Stimulated activated CD4-positive, alpha-beta T cell treated with anti-CD3 and anti-CD28 coated beads, TNF-alpha, amount 100 ng/mL, for 24 hours (primary cell): ENCODE measurements at regions not wholly inside any gene's neighbourhood (a gene's known extent, or its start where the extent isn't known, plus 50 kb on each side); places are given as distances from the start of the nearest gene placed in this dataset.
"Not testable (repeated sequence)": the region's sequence is repeated elsewhere in the genome, so short reads cannot be mapped to it uniquely, and the experiment has no call there.

ENCODE experiments used
- DNase-seq, 3 experiments: peaks; one replicate each; pipeline ENCODE4 v3.0.0-alpha.2; 2020; ENCODE audit warnings: low read depth in 3 of 3

DNA sequence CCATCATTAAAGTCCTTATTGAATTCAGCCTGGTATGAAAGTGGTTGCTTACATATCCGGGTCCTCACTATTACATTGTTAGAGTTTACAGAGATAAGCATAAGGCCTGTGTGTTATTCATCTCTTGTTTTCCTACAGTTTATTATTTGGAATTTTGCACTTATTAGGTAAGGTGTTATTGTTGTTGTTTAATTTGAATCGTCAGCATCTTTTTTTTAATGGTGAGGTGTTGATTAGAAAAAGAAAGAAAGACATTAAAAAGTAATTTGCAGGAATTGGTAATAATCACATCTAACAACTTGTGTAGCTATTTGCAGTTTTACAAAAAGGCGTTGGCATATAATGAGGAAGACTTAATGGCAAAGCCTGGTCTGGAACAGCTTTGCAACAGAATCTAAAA is 158.6 kb downstream of the SAMD5 start:
- DNase-seq, result no peak

DNA sequence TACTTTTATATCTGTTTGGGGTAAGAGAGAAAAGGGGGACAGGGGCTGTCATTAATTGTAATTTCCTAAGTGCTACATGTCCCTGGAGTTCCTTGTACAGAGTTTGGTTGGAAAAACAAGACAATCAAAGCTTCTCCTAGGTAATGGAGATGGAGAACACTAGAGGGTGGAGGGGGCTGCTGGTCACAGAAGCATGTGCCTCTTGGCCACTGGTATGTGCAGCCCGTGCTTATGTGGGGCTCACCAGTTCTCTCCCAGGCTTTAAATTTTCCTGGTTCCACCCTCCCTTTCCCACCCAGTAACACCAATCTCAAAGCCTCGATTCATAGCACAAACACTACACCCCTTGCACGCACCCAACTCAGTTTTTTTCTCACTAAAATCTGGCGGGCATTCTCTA is 165.6 kb downstream of the SAMD5 start:
- no peak for DNase-seq

DNA sequence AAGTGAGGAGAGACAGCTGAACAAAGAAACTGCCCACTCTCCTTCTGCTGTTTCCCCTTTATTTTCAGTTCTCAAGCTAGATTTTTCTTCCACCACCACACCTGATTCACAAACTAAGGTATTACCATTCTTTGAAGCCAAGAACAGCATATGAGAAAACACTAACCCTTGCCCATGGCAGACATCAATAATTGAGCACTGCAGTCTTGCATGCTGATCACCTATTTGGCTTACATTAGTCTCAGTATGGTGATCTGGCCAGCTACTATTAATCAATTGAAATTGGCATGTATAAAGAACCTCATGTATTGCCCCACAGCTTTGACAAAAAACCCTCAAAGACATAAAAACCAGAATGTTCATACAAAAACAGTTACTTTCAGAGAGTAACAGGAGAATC is 166.3 kb downstream of the SAMD5 start:
- no peak for DNase-seq

DNA sequence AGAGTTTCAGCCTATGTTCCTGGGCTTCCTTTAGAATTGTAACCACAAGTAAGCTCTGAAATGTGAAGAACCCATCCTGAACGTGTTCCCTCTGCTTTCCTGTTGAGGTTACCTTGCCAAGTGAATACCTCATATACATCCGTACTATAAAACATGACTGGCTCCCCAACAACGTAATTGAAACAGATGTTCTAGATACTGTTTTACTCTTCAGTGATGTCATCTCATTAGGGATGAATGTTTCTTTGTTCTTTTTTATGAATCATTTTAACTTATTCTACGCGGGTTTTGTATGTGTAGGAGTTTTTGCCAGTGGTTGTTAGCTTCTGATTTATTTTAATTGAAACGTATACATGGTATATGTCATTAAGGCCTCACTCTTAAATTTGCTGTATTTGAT is 166.8 kb downstream of the SAMD5 start:
- no peak for DNase-seq

DNA sequence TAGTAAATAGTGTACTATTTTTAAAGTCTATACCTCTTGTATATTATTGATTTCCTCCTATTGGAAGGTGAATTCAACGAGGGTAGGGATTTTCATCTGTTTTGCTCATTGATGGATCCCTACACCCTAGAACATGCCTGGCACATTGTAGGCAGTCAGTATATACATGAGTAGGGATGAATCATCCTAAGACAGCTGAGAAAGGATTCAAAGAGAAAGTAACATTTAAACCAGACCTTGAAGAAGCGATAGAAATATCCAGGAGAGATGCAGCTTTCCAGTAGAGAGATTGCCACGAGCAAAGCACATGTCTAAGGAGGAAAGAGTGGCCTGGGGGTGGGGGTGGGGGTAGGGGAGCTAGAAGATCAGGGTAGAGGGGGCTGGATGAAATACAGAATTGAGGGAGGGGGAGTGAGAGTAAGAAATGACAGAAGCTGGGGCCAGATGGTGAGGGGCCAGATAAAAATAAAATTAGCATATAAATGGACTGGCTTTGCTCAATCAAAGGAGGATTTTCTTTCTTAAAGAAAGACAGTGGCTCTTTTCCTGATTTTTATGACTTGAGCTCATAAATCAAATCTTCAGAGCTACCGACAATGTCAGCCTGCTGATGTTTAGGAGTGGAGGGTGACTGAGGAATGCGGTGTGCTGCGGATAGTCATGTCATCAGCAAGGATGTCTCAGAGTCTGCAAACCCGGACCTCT is 168.2 kb downstream of the SAMD5 start:
- DNase-seq, result no peak

DNA sequence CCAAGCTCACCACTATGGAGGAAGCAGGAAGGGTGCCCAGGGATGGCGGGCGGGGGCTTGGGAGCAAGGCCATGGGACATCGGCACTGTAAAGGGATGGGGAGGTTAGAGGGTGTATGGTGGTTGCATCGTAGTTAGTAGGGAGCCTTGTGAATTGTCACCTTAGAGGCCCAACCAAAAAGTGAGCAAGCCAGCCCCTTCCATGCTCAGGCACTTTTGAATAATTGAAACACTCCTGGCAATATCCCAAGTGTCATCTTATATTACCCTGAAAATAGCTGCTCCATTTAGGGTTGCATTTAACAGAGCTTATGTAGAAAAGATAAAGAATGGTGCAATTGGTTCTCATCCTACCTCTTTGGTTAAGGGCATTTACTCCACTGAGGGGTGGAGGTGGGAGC is 169.2 kb downstream of the SAMD5 start:
- DNase-seq, result no peak

DNA sequence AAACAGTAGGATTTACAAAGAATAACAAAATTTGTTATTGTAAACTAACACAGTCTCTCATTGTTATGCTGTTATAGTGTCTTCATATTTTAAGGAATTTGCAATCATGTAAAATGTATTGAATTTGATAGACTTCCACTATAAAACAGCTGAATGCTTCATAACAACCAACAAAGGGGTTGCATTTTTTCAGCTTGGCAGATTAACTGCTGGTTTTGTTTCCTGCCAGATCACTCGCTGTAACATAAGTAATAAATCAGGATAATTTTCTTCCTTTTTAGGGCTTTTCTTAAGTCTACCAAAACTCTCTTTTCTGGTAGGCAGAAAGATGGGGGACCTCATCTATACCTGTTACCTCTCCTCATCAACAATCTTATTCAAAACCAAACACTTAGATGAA is 169.8 kb downstream of the SAMD5 start:
- DNase-seq, result no peak

DNA sequence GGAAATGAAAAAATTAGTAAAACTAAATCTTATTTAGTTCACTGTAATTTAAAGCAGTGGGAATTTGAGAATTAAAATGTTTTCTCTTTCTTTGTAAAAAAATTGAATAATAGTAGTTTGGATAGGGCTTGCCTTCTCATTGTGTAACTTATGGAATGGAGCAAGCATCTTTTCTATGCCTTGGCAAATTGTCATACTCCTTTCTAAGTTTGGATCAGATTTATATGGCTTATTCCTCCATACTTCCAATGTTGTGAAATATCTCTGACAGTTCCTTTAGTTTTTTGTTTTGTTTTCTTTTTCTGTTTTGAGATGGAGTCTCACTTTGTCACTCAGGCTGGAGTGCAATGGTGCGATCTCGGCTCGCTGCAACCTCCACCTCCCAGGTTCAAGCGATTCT is 176.4 kb downstream of the SAMD5 start:
- no peak for DNase-seq

DNA sequence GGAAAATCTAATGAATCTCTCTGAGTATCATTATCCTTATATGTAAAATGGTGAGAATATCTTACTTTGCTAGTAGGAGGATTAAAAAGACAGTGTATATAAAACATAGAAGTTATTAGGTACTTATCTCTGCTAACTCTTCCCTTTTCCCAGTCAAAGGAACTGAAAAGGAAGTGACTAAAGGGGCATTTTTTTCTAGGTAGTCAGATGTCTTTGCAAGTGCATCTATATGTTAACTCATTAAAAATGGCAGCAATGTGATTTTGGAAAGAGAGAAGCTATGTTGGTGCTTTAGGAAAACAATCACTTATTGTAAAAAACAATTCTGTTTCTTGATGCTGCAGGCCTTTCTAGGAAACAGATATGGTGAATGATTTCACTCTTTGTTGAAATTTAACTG is 180.9 kb downstream of the SAMD5 start:
- no peak for DNase-seq

DNA sequence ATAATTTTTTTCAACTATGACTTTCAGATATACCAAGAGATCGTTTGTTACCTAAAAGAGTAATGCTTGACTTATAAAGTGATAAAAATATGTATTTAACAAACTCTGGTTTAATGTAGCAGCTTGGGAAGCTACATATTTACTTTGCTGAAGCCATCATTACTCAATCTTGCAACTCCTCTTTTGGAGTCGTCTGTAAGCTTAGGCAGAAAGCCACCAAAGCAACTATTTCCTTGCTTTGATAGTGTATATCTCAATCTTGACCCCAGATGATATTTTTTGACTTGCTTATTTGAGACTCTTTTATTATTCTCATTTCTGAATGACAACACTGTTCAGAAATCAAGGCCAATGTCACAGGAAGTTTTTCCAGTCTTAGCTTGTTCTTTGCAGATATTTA is 183.0 kb downstream of the SAMD5 start:
- DNase-seq, result no peak

DNA sequence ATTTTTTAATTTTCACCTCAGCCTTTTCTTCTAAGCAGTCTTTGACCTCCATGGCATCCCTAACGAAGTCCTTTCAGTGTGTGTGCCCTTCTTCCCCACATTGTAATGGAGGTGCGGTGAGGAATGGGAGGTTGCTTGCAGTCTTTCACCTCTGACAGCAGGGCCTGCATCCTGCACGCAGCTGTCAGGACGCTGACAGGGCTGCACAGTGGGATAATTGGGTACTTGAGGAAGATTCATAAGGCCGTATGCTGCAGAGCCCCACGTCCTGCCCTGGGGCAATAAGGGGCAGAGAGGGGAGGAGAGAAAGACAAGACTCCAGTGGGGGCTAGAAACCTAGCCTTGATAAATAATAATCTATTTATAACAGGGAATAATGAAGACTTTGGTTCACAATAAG is 184.7 kb downstream of the SAMD5 start:
- DNase-seq, result no peak

DNA sequence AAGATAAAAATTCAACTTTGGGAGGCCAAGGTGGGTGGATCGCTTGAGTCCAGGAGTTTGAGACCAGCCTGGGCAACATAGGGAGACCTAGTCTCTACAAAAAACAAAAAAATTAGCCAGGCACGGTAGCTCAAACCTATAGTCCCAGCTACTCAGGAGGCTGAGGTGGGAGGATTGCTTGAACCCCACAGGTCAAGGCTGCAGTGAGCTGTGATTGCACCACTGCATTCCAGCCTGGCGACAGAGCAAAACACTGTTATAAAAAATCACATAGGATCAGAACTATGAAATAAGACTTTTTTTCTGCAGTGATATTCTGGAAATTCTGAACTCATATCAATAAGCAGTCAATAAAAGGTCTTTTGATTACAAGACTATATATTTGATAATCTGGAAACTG is 186.1 kb downstream of the SAMD5 start:
- not testable (repeated sequence) for DNase-seq

DNA sequence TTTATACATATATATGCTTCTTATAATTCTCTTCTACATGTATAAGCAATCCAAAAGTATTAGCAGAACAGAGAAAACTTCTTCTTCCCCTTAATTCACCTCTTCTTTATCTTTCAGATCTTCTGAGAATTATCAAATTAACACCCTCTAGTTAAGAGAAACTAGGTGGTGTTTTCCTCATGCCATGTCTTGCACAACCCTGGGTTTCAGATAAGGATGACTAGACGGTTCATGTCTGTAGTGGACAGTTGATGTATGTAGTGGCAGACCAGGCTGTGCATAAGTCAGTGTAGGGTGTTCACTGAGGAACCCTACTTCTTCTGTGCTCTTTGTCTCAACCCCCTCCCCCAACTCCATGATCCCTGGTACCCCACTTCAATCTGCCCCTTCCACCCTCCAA is 187.3 kb downstream of the SAMD5 start:
- DNase-seq, result no peak

DNA sequence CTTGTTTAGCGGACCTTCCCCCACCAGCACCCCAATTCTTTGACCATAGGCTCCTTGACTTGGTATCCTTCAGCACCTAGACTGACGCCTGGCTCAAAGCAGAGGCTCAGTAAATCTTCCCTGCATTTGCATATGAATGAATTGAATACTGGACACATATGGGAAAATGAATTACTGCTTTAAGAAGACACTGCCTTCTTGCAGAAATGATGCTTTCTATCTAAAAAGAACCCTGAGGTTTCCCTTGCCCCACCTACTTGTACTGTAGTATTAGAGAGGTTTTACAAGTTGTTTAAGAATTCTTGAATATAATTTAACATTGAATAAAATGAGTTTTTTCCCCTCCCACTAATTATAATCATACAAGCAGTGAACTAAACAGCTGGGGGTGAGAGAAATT is 190.7 kb downstream of the SAMD5 start:
- no peak for DNase-seq

DNA sequence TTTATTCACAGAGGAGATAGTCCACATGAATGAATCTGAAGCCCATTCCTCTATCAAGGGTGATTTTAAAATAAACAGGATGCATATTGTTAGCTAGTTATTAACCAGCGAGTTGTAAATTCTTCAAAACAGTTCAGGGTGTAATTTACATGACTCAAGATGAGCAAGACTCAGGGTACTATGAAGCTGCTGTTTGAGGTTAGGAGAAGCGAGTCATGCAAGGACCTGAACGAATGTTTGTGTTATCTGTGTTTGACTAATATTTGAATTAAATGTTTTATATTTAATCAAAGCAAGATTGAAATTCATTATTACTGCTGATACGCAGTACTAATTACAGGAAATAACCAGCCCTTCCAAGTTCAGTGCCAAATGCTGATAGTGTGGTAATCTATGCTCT is 191.1 kb downstream of the SAMD5 start:
- no peak for DNase-seq

DNA sequence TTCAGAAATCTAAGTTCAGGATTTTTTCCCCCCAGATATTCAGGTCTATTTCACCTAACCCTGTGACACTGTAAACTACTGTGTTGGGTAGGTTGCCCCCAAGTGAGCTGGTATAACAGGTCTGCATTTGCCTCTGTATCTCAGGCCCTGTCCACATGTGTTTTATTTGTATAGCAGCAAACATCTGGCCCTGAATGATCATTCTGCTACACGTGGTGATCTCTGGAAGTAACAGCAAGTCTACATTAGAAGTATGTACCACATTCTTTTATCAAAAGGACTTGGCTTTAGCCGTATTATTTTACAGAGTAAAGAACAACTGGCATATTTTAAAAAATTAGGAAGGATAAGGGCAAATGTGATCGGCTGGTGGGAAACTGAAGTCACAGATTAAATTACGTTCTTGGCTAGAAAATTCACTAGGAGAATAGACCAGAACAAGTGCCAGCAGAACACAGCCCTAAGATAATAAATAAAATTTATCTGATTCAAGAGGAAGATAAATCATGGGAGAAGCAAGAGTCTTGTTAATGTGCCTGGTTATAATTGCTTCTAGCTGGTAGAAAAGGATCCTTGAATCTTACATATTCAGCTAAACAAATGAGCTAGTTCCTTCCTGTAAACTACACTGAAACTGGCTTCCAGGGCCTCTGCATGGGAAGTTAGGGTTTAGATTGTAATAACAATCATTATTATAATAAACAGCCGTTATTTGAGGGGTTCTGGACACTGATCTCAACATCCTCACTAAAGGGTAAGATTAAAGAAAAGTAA is 192.1 kb downstream of the SAMD5 start:
- no peak for DNase-seq

DNA sequence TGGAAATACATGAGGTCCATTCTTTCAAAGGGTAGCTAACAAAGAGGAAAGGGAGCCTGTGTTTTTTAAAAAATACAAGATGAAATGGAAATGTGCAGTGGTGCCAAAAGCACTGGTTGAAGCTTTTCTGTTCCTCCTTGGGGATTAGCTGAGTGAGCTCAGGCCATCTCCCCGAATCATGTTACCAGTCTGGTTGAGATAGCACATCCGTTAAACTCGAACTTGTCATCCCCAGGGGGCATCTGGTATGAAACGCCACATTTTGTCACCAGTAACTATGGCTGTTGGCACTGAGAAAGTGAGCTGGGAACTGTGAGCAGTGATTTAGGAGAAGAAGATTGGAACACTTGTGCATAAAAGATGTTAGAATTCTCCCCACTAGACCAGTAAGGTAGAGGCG is 196.2 kb downstream of the SAMD5 start:
- no peak for DNase-seq

DNA sequence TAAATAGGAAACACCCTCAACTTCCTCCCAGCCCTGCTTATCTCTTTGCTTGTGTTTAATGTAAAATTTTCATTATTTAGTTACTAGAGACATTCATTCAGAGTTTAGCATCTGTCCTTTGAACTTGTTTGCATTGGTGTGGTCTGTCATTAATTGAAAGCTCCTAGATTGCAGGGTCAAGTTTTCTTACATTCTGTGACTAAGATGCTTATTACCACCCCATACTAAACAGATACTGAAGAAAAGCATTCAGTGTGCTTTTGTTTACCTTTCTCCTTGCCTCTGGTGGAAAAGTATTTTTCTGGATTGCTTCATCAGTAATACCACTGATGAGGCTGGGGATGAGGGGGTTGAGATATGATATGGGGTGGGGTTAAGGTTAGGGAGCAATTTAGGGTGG is 199.0 kb downstream of the SAMD5 start:
- no peak for DNase-seq

DNA sequence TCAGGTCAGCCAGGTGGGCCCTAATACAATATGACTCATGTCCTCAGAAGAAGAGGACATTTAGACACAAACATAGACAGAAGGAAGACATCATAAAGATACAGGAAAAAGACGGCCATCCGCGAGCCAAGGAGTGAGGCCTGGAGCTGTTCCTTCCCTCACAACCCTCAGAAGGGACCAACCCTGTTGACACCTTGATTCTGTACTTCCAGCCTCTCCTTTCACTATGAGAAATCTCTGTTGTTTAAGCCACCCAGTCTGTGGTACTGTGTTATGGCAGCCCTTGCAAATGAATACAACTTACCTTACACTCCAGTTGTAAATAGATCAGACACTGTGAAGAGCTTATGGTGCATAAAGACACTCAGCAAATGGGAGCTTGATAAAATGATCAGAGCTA is 199.7 kb downstream of the SAMD5 start:
- no peak for DNase-seq

DNA sequence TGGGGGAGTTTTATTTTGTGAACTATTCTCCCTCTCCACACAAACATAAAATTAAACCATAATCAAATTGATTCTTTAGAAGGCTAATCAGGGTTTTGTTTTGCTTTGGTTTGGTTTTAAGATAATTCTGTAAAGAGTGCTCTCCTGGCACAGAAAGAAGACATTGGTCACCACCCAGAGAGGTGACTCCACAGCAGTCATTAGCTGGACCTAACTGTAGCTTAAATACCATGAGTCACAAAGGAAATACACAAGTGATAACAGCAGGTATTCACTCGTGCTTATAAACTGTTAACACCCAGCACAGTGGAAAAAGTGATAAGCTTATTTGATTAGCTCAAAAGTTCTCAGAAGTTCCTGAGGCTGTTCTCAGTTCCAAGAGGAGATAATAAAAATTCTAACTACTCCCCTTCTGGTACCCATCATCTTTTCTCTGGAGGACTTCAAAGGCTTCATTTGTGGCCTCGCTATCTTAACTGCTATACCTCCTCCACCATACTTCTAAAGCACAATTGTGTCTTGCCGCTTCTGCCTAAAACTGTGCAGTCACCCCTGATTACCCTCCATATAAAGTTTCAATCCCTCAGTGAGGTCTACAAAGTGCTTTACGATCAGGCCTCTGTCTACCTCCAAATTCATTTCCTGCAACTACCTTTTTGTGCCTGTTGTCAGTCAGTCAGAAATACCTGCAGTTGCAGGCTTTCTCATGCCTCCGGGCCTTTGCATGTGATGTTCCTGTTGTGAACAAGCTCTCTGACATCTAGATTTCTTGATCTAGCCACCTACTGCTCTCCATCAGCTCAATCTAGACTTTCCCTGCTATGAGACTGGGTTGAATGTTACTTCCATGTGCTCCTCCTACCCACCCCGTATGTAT is 201.1 kb downstream of the SAMD5 start:
- DNase-seq, result no peak

DNA sequence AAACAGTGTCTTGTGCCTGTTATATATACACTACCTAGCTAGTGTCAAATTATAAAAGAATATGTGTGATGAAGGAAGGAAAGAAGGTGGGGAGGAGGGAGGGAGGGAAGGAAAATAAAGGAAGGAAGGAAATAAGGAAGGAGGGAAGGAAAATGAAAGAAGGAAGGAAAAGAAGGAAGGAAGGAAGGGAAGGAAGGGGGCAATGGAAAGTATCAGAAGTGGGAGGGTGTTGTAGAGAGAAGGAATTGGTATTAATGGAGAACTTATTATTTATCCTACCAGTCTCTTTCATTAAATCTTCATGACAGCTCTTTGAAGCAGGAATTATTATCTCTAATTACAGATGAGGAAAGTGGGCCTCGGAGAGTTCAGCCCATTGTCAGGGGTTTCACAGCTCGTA is 202.4 kb downstream of the SAMD5 start:
- DNase-seq, result no peak

DNA sequence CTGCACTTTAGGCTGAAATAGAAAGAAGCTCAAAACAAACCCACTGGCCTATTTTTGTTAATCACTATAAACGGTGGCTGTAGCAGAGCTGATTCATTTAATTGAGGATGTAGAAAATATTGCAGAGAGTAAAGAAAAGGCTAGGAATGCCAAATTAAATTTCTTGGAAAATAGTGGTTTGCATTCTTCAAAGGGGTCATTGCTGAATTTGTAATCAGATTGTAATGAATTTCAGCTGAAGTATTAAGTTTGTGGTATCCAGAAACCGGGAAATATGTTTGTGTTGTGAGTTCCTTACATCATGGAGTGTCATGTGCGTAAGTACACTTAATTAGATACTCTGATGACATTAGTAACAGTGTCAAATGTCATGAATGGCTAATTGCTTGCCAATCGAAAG is 203.0 kb downstream of the SAMD5 start:
- DNase-seq, result no peak

DNA sequence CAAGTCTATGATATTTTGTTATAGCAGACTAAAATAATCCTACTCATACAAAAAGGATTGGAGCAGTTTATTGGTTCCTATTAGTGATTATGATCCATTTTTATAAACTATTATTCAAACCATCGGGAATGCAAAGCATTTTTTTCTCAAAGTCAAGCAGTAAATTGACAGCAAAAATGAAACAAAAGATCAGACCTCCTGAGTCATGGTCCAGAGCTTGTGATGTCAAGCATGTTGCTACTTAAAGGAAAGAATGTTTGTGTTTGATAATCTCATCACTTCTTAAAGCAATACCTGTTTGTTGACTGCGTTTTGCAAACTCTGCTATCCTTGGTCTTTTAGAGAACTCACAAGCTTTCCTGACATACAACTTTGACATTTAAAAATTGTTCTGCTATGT is 204.4 kb downstream of the SAMD5 start:
- no peak for DNase-seq
